Thoracic aorta (tissue), 2 donors: ENCODE measurements at regions not wholly inside any gene's neighbourhood (a gene's known extent, or its start where the extent isn't known, plus 50 kb on each side); places are given as distances from the start of the nearest gene placed in this dataset.

Experiments
- ATAC-seq: fragments of 150-250 bp; one replicate; pipeline ENCODE4 v1.8.0; 2017; ENCODE audit warnings: low read depth; ENCODE audit not compliant: insufficient number of reproducible peaks, low FRiP score
- DNase-seq: peaks from one replicate; pipeline ENCODE4 v3.0.0-alpha.2; 2020; ENCODE audit warnings: low spot score
- H3K27ac ChIP-seq, 2 donors: fragments of 200-600 bp; sonication (generic); 1 replicate in 1 of 2; 2 replicates in 1 of 2; pipeline ENCODE4 v1.5.1; 2016; ENCODE audit warnings: mild to moderate bottlenecking in 2 of 2, moderate library complexity in 2 of 2
- H3K27me3 ChIP-seq: fragments of 200-600 bp; sonication (generic); replicated peaks from 2 replicates; pipeline ENCODE4 v1.6.0; 2016; ENCODE audit warnings: mild to moderate bottlenecking; ENCODE audit not compliant: insufficient read depth
- H3K36me3 ChIP-seq: fragments of 200-600 bp; sonication (generic); one replicate; pipeline ENCODE4 v1.5.1; 2016
- H3K4me1 ChIP-seq, 2 donors: fragments of 200-600 bp; sonication (generic); 1 replicate in 1 of 2; 2 replicates in 1 of 2; pipeline versions ENCODE4 v1.5.1 to v1.6.0; 2016; ENCODE audit warnings: low read depth in 2 of 2, mild to moderate bottlenecking in 1 of 2; ENCODE audit not compliant: control insufficient read depth in 1 of 2
- H3K4me3 ChIP-seq: fragments of 200-600 bp; sonication (generic); 2 replicates; pipeline ENCODE4 v1.5.1; 2016; ENCODE audit warnings: mild to moderate bottlenecking
- H3K9me3 ChIP-seq: fragments of 200-600 bp; sonication (generic); 2 replicates; pipeline ENCODE4 v1.5.1; 2016
- CTCF ChIP-seq: fragments of 200-600 bp; sonication (generic); IDR thresholded peaks from one replicate; pipeline ENCODE4 v1.5.1; 2019; ENCODE audit warnings: antibody characterized with exemption

GRCh38 chr18:26656431-26656943 is 108.1 kb upstream of the KCTD1 start:
- no peaks in the 10 kb centered on the region for H3K27me3 ChIP-seq
- DNase-seq, result no peak
- peak overlapping the region; percentile 89 for H3K4me3 ChIP-seq
- TF ChIP-seq CTCF, result no peak
- peaks cover 2 to 23% of the 10 kb centered on the region in 2 donors for H3K4me1 ChIP-seq
- no peaks in the 10 kb centered on the region for H3K36me3 ChIP-seq
- ATAC-seq, result no peak
- H3K27ac ChIP-seq, result peak overlapping the region; percentile 76 to 80
- H3K9me3 ChIP-seq, result no peaks in the 10 kb centered on the region

- Histone ChIP-seq H3K4me1 (peaks cover 2 to 23% of the 10 kb centered on the region in 2 donors), H3K9me3 (no peaks in the 10 kb centered on the region), H3K36me3 (no peaks in the 10 kb centered on the region), H3K27me3 (no peaks in the 10 kb centered on the region), H3K27ac (peak overlapping the region; percentile 76 to 80), H3K4me3 (peak overlapping the region; percentile 89)
- ATAC-seq, result no peak
- peak; percentile 27 for TF ChIP-seq CTCF
- DNase-seq, result no peak
Measured at GRCh38 chr18:26655525-26656430, 107.4 kb upstream of the KCTD1 start.

DNA sequence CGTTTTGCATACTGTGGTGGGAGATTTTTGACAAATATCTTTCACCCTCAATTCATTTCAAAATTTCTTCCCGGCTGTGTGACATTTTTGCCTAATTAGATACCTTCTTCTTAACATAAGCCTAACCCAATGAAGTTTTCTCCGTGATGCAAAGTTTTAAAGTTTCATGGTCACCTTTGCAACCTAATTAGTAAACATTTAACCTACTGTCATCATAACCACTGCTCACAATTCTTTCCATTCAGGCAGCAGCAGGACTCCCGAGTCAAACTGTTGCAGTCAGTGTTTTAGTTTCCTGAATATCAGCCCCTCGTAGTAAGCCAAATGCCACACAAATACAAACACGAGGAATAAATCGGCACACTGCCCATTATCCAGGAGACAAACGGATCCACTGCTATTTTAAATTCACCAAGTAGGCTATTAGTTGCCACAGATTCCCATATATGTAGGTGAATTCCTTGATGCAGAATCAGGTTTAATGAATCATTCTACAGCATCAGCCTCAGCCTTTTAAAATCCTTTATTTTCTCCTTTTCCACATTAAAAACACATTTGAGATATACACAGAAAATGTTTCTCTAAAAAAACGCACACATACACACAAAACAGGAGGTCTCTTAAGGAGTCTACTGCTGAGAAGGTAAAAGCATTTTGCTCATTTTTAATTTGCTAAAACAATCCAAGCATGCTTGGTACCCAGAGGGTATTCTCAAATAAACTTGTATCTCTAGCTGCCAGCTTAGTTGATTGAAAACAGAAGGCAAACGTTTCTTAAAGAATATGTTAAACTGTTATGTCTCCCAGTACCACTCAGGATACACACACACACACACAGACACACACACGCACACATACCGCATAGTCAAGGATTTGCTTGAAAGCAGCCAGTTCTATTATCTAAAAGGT is 106.5 kb upstream of the KCTD1 start:
- Histone ChIP-seq H3K4me3 (peak overlapping the region; percentile 89), H3K9me3 (no peaks in the 10 kb centered on the region), H3K4me1 (peaks cover 2 to 23% of the 10 kb centered on the region in 2 donors), H3K36me3 (no peaks in the 10 kb centered on the region), H3K27ac (peak overlapping the region; percentile 76 to 80), H3K27me3 (no peaks in the 10 kb centered on the region)
- ATAC-seq (no peak), DNase-seq (no peak)
- TF ChIP-seq CTCF, result no peak

DNA sequence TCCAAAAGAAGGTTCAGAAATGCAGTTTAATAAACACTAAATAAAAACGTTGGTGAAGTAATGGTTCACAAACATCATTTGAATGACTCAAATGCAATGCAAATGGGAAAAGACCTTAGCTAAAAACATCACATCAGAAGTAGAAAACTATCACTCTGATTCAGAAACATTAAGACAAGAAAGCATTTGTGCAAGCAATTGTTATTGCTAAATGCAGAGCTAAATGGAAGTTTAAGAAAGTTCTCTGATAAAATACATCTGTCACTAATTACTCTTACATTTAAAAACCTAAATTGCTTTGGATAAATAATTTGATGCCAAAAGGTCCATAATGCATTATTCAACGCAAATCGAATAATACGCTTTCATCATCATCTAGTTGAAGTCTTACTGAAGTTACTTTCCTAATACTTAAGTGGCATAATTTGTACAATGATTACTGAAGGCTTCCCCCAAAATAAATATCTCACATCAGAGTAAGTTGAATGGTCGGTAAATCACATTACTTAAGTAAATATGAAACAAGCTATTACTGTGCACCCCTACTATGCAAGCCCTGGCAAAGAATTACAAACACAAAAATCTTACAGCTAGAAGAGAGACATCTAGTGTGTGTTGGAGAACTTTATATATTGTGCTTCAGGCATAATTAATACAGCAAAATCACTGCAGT is 105.7 kb upstream of the KCTD1 start:
- Histone ChIP-seq H3K9me3 (no peaks in the 10 kb centered on the region), H3K27me3 (no peaks in the 10 kb centered on the region), H3K36me3 (no peaks in the 10 kb centered on the region), H3K27ac (no peak overlapping the region), H3K4me1 (peaks cover 2 to 23% of the 10 kb centered on the region in 2 donors), H3K4me3 (no peak overlapping the region)
- TF ChIP-seq CTCF, result no peak
- DNase-seq (no peak), ATAC-seq (no peak)
